Progenitor cell of endocrine pancreas (in vitro differentiated cells): ENCODE measurements at regions not wholly inside any gene's neighbourhood (a gene's known extent, or its start where the extent isn't known, plus 50 kb on each side); places are given as distances from the start of the nearest gene placed in this dataset.

Experiments
- DNase-seq: peaks from one replicate; pipeline ENCODE4 v3.0.0; 2021; ENCODE audit warnings: low spot score; ENCODE audit not compliant: unreplicated experiment
- H3K27ac Mint-ChIP-seq: 2 replicates; pipeline ENCODE4 v1.8.0; 2021; ENCODE audit warnings: mild to moderate bottlenecking, moderate library complexity, mixed read lengths
- H3K27me3 Mint-ChIP-seq: 2 replicates; pipeline ENCODE4 v1.8.0; 2021; ENCODE audit warnings: mixed read lengths
- H3K36me3 Mint-ChIP-seq: 2 replicates; pipeline ENCODE4 v1.8.0; 2022; ENCODE audit warnings: mixed read lengths; ENCODE audit not compliant: insufficient read depth
- H3K4me1 Mint-ChIP-seq: 2 replicates; pipeline ENCODE4 v1.8.0; 2021; ENCODE audit warnings: low read depth, mixed read lengths
- H3K4me3 Mint-ChIP-seq: 2 replicates; pipeline ENCODE4 v1.8.0; 2021; ENCODE audit warnings: low read depth, mild to moderate bottlenecking, moderate library complexity, mixed read lengths
- H3K9me3 Mint-ChIP-seq: 2 replicates; pipeline ENCODE4 v1.8.0; 2021; ENCODE audit warnings: low read depth, mixed read lengths
- TF ChIP-seq, protein P1 (sequence below): fragments of 200-600 bp; sonication (generic); IDR thresholded peaks from one replicate; pipeline ENCODE4 v1.5.0; 2021; ENCODE audit warnings: antibody characterized with exemption, mild to moderate bottlenecking; ENCODE audit not compliant: unreplicated experiment

DNA sequence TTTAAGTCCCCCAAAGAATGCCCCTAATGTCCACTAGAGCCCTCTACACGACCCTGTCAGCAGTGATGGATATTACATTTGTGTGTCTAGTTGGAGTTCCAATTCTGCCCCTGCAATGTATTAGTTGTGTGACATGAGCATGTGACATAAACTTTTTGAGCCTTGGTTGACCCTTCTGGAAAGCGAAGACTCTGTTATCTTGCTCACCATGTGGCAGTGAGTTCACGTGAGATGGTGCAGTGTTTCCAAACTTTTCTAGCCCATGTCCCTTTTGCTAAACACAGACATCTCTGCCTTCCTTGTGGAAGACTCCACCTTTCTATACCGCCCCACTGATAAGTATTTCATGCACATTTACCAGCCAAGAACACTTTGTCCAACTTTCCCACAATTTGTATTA is 87.0 kb upstream of the BOD1 start:
- Mint-ChIP-seq H3K4me3 (no peak overlapping the region), H3K36me3 (no peaks in the 10 kb centered on the region), H3K27ac (no peak overlapping the region), H3K9me3 (no peaks in the 10 kb centered on the region), H3K27me3 (no peaks in the 10 kb centered on the region), H3K4me1 (peaks cover 17% of the 10 kb centered on the region)
- TF ChIP-seq, protein P1, sequence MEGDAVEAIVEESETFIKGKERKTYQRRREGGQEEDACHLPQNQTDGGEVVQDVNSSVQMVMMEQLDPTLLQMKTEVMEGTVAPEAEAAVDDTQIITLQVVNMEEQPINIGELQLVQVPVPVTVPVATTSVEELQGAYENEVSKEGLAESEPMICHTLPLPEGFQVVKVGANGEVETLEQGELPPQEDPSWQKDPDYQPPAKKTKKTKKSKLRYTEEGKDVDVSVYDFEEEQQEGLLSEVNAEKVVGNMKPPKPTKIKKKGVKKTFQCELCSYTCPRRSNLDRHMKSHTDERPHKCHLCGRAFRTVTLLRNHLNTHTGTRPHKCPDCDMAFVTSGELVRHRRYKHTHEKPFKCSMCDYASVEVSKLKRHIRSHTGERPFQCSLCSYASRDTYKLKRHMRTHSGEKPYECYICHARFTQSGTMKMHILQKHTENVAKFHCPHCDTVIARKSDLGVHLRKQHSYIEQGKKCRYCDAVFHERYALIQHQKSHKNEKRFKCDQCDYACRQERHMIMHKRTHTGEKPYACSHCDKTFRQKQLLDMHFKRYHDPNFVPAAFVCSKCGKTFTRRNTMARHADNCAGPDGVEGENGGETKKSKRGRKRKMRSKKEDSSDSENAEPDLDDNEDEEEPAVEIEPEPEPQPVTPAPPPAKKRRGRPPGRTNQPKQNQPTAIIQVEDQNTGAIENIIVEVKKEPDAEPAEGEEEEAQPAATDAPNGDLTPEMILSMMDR, result no peak
- DNase-seq, result no peak

DNA sequence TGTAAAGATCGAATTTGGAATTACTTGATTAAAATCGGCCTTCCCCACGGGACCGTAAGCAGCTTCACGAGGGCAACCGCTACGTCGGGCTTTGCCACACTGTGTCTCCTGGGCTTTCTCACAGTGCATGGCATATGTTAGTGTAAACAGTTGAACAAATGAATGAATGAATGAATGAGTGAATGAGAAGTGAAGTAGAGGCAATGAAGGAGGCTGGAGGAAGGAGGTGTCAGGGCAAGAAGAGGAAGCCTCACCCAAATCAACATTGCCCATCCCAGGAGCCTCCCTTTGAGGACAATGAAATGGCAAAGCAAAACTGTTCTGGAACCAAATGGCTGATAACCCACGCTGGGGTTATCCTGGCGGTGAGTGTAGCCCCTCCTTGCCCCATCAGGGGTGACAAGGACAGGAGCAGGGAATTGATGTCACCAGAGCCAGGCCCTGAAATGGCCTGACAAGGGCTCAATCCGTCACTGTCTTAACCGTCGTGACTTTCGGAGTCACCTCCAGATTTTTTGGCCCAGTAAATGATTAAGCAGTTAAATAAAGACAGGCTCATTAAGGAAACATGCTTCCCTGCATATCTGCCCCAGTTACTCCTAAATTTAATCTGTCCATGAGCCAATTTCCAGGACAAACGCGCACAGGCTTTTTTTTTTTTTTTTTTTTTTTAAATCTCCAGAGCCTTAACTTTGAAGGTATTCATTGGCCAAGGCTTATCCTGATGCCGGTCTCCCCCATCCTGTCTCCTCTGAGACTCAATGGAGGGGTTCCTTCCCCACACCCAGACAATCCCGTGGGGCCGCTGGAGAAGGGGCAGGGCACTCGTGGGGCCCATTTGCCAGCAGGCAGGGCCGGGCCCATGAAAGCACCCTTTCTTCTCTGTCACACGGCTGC is 88.4 kb upstream of the BOD1 start:
- no peaks in the 10 kb centered on the region for H3K9me3 Mint-ChIP-seq
- TF ChIP-seq, protein P1, result no peak
- H3K36me3 Mint-ChIP-seq, result no peaks in the 10 kb centered on the region
- DNase-seq, result no peak
- peaks cover 17% of the 10 kb centered on the region for H3K4me1 Mint-ChIP-seq
- peak overlapping the region; percentile 42 for H3K27ac Mint-ChIP-seq
- H3K27me3 Mint-ChIP-seq, result no peaks in the 10 kb centered on the region
- H3K4me3 Mint-ChIP-seq, result no peak overlapping the region

DNA sequence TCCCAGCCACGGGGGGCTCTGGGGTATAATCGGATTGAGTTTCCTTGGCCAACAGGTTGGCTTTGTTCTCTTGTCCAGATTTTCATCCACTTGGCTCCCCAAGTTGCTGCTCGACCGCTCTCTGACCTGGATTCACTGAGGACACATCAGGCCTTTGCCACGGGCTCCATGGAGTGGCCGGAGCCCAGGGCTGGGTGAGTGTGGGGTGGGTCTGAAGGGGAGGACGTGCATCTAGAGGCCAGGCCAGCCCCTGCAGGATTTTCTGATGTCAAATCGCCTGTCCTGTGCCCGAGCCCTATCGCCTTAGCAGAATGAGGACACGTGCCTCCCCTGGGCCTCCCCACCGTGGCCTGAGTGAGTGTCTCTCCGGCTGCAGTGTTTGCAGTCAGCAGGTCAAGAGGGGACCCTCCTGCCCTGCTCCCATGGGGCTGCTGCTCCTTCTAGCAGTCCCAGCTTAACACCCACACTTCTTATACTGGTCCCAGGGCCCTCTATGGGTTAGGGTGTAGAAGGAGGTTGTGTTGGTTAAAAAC is 89.1 kb upstream of the BOD1 start:
- TF ChIP-seq, protein P1, result no peak
- no peaks in the 10 kb centered on the region for H3K27me3 Mint-ChIP-seq
- DNase-seq, result no peak
- no peak overlapping the region for H3K27ac Mint-ChIP-seq
- no peak overlapping the region for H3K4me3 Mint-ChIP-seq
- no peaks in the 10 kb centered on the region for H3K36me3 Mint-ChIP-seq
- peaks cover 17% of the 10 kb centered on the region for H3K4me1 Mint-ChIP-seq
- H3K9me3 Mint-ChIP-seq, result no peaks in the 10 kb centered on the region

DNA sequence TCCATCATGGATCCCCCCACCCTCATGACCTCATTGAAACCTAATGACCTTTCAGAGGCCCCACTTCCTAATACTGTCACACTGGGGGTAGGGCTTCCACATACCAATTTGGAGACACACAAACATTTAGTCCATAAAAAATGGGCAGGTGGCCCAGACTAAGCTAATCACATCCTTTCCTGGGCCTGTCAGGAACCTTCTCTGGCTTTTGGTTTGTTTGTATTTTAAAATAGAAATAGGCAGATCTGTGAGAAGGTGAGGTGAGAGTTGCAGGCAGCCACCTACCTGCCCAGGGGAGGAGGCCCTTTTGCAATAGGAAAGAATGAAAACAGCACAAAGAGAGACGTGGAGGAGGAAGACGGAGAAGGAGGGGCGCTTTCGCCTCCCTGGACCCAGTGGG is 90.2 kb upstream of the BOD1 start:
- TF ChIP-seq, protein P1, result no peak
- DNase-seq, result no peak
- H3K4me3 Mint-ChIP-seq, result no peak overlapping the region
- H3K27me3 Mint-ChIP-seq, result peaks cover 4% of the 10 kb centered on the region
- no peaks in the 10 kb centered on the region for H3K36me3 Mint-ChIP-seq
- no peaks in the 10 kb centered on the region for H3K9me3 Mint-ChIP-seq
- H3K4me1 Mint-ChIP-seq, result peaks cover 17% of the 10 kb centered on the region
- H3K27ac Mint-ChIP-seq, result peak overlapping the region; percentile 23

DNA sequence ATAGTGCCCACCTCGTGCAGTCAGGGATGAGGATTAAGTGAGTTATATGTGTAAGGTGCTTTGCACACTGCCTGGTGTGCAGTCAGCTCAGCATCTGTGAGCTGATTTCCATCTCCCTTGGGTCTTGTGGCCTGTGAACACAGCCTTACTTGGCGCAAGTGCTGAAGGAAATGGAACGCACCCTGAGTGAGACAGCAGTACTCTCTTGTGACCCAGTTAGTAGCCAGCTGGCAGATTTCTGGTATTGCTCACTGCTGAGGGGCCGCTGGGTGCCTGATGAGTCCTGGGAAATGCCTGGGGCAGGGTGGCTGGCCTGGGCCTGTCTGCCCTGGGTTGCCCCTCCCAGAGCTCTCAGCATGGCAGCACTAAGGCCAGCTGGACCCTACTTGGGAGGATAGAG is 90.9 kb upstream of the BOD1 start:
- Mint-ChIP-seq H3K27ac (no peak overlapping the region), H3K27me3 (peaks cover 9% of the 10 kb centered on the region), H3K4me1 (peaks cover 21% of the 10 kb centered on the region), H3K9me3 (no peaks in the 10 kb centered on the region), H3K36me3 (no peaks in the 10 kb centered on the region), H3K4me3 (no peak overlapping the region)
- DNase-seq, result no peak
- TF ChIP-seq, protein P1, result no peak
